Transverse colon (tissue), 4 donors: ENCODE measurements at regions not wholly inside any gene's neighbourhood (a gene's known extent, or its start where the extent isn't known, plus 50 kb on each side); places are given as distances from the start of the nearest gene placed in this dataset.

Experiments
- EP300 ChIP-seq: sonication (generic); formaldehyde crosslinking; IDR thresholded peaks from one replicate; pipeline ENCODE4 v1.6.1; 2017; ENCODE audit warnings: antibody characterized with exemption, low read depth
- POLR2A ChIP-seq: fragments of 450-650 bp; IDR thresholded peaks from one replicate; pipeline ENCODE4 v1.6.1; 2016; ENCODE audit warnings: antibody characterized with exemption, mild to moderate bottlenecking, moderate library complexity
- POLR2AphosphoS5 ChIP-seq, 3 donors: sonication (generic); formaldehyde crosslinking; IDR thresholded peaks; one replicate each; pipeline ENCODE4 v1.6.1; 2016; ENCODE audit warnings: antibody characterized with exemption in 3 of 3
- TF ChIP-seq, protein P1 (sequence below), 5 experiments: fragments of 200-600 bp in 3 of 5; fragments of 450-650 bp in 2 of 5; sonication (generic) in 3 of 5; IDR thresholded peaks; 1 replicate in 2 of 5; 2 replicates in 3 of 5; pipeline ENCODE4 v1.5.1; 2016 to 2017; ENCODE audit warnings: antibody characterized with exemption in 5 of 5, inconsistent platforms in 3 of 5, mild to moderate bottlenecking in 2 of 5, moderate library complexity in 1 of 5

DNA sequence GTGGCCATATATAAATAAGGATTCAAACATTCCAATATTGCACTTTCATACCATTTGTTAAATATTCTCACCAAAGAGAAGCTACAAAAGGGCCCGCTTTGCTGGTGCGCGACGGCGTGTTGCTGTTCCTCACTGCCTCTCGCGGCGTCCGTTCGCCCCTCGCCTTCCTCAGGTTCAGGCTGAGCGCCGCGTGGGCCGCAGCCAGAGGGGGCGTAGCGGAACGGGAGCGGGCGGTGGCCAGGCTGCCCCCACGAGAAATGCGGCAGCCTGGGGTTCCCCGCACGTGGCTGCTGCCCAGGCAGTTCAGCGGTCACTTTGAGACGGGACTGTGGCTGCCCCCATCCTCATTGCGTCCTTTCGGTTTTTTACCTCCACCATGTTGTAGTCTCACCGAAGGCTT, 67.3 kb upstream of the VWDE start:
- TF ChIP-seq, protein P1, sequence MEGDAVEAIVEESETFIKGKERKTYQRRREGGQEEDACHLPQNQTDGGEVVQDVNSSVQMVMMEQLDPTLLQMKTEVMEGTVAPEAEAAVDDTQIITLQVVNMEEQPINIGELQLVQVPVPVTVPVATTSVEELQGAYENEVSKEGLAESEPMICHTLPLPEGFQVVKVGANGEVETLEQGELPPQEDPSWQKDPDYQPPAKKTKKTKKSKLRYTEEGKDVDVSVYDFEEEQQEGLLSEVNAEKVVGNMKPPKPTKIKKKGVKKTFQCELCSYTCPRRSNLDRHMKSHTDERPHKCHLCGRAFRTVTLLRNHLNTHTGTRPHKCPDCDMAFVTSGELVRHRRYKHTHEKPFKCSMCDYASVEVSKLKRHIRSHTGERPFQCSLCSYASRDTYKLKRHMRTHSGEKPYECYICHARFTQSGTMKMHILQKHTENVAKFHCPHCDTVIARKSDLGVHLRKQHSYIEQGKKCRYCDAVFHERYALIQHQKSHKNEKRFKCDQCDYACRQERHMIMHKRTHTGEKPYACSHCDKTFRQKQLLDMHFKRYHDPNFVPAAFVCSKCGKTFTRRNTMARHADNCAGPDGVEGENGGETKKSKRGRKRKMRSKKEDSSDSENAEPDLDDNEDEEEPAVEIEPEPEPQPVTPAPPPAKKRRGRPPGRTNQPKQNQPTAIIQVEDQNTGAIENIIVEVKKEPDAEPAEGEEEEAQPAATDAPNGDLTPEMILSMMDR (IDR thresholded peaks at IDR 0.05) = no peak
- no peak for TF ChIP-seq POLR2A
- TF ChIP-seq EP300 = no peak
- no peak for TF ChIP-seq POLR2AphosphoS5 (IDR thresholded peaks at IDR 0.05)
